ENCODE measurements at regions not wholly inside any gene's neighbourhood (a gene's known extent, or its start where the extent isn't known, plus 50 kb on each side); places are given as distances from the start of the nearest gene placed in this dataset.

DNA sequence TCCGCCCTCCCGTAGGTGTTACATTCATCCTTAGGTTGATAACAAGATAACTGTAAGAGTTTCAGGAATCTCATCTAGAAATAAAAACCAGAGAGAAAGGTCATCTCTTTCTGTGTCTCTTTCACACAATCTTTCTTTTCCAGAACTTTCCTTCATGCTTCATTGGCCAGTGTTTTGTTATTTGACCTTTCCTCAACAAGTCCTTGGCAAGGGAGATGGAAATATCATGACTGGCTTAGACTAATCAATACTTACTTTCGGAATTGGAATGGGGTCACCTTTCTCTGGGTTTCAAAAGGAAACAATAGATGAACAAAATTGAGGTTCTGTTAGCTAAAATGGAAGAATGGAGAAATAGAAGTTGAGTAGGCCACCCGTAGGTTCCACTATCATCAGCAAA, 72.9 kb upstream of the PPP2R5A start:
- Histone ChIP-seq H3K9me3 (no peaks in the 10 kb centered on the region), H3K4me1 (no peaks in the 10 kb centered on the region), H3K27me3 (no peaks in the 10 kb centered on the region), H3K27ac (no peak overlapping the region), H3K4me3 (no peak overlapping the region), H3K36me3 (no peaks in the 10 kb centered on the region)
- TF ChIP-seq, protein P1, sequence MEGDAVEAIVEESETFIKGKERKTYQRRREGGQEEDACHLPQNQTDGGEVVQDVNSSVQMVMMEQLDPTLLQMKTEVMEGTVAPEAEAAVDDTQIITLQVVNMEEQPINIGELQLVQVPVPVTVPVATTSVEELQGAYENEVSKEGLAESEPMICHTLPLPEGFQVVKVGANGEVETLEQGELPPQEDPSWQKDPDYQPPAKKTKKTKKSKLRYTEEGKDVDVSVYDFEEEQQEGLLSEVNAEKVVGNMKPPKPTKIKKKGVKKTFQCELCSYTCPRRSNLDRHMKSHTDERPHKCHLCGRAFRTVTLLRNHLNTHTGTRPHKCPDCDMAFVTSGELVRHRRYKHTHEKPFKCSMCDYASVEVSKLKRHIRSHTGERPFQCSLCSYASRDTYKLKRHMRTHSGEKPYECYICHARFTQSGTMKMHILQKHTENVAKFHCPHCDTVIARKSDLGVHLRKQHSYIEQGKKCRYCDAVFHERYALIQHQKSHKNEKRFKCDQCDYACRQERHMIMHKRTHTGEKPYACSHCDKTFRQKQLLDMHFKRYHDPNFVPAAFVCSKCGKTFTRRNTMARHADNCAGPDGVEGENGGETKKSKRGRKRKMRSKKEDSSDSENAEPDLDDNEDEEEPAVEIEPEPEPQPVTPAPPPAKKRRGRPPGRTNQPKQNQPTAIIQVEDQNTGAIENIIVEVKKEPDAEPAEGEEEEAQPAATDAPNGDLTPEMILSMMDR (IDR thresholded peaks at IDR 0.05), result no peak
- TF ChIP-seq POLR2AphosphoS5 (IDR thresholded peaks at IDR 0.05) (no peak), POLR2A (IDR thresholded peaks at IDR 0.05) (no peak)
- DNase-seq (ENCODE audit: low spot score in 2 of 2), result no peak
- intact Hi-C loops (cut with DNase I; ENCODE audit: low total_unique reads), result no loop called here

DNA sequence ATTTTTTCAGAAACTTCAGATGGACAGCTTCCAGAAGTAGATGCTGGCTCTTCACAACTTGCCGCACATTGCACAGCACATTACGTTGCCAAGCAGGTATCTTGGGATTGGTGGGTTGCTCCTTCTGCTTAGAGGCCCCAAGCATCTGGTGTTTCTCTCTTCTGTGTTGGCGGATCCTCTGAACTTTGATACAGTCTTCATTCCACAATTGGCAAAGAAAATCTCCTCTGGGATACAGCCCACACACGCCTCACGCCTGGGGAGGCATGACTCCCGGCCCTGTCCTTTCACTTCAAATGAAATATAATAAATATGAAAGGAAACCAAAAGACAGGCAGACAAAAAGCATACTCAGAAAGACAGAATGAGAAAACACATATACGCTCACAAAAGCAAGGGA, 72.3 kb upstream of the PPP2R5A start:
- no peaks in the 10 kb centered on the region for H3K9me3 ChIP-seq
- DNase-seq (ENCODE audit: low spot score in 2 of 2), result no peak
- no peak overlapping the region for H3K27ac ChIP-seq
- TF ChIP-seq POLR2AphosphoS5 (IDR thresholded peaks at IDR 0.05) (no peak), POLR2A (IDR thresholded peaks at IDR 0.05) (no peak)
- TF ChIP-seq, protein P1 (IDR thresholded peaks at IDR 0.05), result no peak
- no peaks in the 10 kb centered on the region for H3K36me3 ChIP-seq
- intact Hi-C loops (cut with DNase I; ENCODE audit: low total_unique reads), result no loop called here
- no peak overlapping the region for H3K4me3 ChIP-seq
- H3K27me3 ChIP-seq, result no peaks in the 10 kb centered on the region
- no peaks in the 10 kb centered on the region for H3K4me1 ChIP-seq

DNA sequence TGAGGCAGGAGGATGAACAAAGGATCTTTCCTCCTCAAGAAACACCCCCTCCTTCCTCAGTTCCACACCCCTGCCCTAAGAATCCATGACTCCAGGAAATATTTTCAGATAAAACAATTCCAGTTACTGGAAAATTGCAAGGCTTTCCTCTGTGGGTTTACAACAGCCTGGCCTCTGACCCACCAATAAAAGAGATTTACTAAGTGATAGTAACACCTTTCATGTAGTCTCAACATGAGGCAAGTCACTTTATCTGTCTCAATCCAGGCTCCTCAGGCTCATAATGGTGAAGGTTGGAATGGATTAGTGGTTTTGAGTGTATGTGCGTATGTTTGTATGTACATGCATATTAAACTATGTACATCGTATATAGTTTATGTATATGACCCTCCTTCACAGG, 71.4 kb upstream of the PPP2R5A start:
- intact Hi-C loops (cut with DNase I; ENCODE audit: low total_unique reads), result no loop called here
- H3K27me3 ChIP-seq, result no peaks in the 10 kb centered on the region
- H3K27ac ChIP-seq, result no peak overlapping the region
- DNase-seq (ENCODE audit: low spot score in 2 of 2), result no peak
- H3K4me1 ChIP-seq, result no peaks in the 10 kb centered on the region
- H3K4me3 ChIP-seq, result no peak overlapping the region
- H3K36me3 ChIP-seq, result no peaks in the 10 kb centered on the region
- no peaks in the 10 kb centered on the region for H3K9me3 ChIP-seq
- TF ChIP-seq, protein P1 (IDR thresholded peaks at IDR 0.05), result no peak
- TF ChIP-seq POLR2A (IDR thresholded peaks at IDR 0.05) (no peak), POLR2AphosphoS5 (IDR thresholded peaks at IDR 0.05) (no peak)

DNA sequence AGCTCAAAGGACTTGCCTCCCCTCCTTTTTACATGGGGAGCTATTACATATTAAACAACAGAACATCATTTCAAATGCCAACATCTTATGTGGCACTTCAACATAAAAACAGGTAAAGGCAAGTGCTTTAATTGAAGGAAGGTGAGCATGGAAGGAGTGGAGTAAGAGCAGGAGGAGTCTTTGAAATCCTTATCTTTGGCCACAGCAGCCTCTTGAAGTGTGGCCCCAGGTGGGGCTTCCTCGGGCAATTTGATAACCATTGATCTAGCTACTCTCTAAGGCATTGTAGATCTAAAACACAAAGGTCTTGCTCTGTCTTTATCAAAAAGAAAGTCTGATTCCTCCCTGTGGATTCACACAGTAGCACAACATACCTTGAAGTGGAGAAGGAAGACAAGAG, 70.9 kb upstream of the PPP2R5A start:
- H3K27ac ChIP-seq, result no peak overlapping the region
- TF ChIP-seq POLR2AphosphoS5 (IDR thresholded peaks at IDR 0.05) (no peak), POLR2A (IDR thresholded peaks at IDR 0.05) (no peak)
- TF ChIP-seq, protein P1 (IDR thresholded peaks at IDR 0.05), result no peak
- no peaks in the 10 kb centered on the region for H3K9me3 ChIP-seq
- intact Hi-C loops (cut with DNase I; ENCODE audit: low total_unique reads), result no loop called here
- DNase-seq (ENCODE audit: low spot score in 2 of 2), result no peak
- no peaks in the 10 kb centered on the region for H3K4me1 ChIP-seq
- H3K27me3 ChIP-seq, result no peaks in the 10 kb centered on the region
- H3K4me3 ChIP-seq, result no peak overlapping the region
- no peaks in the 10 kb centered on the region for H3K36me3 ChIP-seq

DNA sequence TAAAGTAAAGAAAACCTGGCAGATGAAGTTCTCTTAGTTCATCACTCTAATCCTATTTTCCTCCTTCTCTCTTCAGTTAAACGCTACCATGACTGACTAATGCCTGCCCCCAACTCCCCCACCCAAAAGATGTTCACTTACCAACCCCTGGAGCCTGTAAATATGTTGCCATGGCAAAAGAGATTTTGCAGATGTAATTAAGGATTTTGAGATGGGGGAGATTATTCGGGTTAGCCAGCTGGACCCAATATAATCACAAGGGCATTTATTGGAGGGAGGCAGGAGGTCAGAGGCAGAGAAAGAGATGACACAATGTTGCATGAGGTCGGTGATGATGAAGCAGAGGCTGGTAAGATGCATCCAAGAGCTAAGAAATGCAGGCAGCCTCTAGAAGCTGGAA, 69.3 kb upstream of the PPP2R5A start:
- no peak for DNase-seq (ENCODE audit: low spot score in 2 of 2)
- H3K27ac ChIP-seq, result no peak overlapping the region
- intact Hi-C loops (cut with DNase I; ENCODE audit: low total_unique reads), result no loop called here
- no peaks in the 10 kb centered on the region for H3K36me3 ChIP-seq
- no peaks in the 10 kb centered on the region for H3K27me3 ChIP-seq
- TF ChIP-seq, protein P1 (IDR thresholded peaks at IDR 0.05), result no peak
- TF ChIP-seq POLR2A (IDR thresholded peaks at IDR 0.05) (no peak), POLR2AphosphoS5 (IDR thresholded peaks at IDR 0.05) (no peak)
- H3K4me3 ChIP-seq, result no peak overlapping the region
- no peaks in the 10 kb centered on the region for H3K4me1 ChIP-seq
- no peaks in the 10 kb centered on the region for H3K9me3 ChIP-seq
